Esophagus squamous epithelium (tissue), 5 donors: ENCODE measurements at regions not wholly inside any gene's neighbourhood (a gene's known extent, or its start where the extent isn't known, plus 50 kb on each side); places are given as distances from the start of the nearest gene placed in this dataset.

Experiments used
- DNase-seq: peaks from one replicate; lab custom pipeline; 2025; lab: John Stamatoyannopoulos, UW
- H3K27ac ChIP-seq, 4 donors: fragments of 200-600 bp; sonication (generic); one replicate each; pipeline ENCODE4 v1.5.1; 2016 to 2019; ENCODE audit warnings: mild to moderate bottlenecking in 1 of 4
- H3K27me3 ChIP-seq, 4 donors: fragments of 200-600 bp; sonication (generic); 1 replicate in 3 of 4; 2 replicates in 1 of 4; pipeline versions ENCODE4 v1.5.1 to v1.6.0; 2017 to 2021; ENCODE audit warnings: antibody characterized with exemption in 1 of 4
- H3K36me3 ChIP-seq, 3 donors: fragments of 200-600 bp; sonication (generic); one replicate each; pipeline ENCODE4 v1.5.1; 2016 to 2019
- H3K4me1 ChIP-seq, 3 donors: fragments of 200-600 bp; sonication (generic); one replicate each; pipeline ENCODE4 v1.5.1; 2017 to 2019
- H3K4me3 ChIP-seq, 4 donors: fragments of 200-600 bp; sonication (generic); 1 replicate in 3 of 4; 2 replicates in 1 of 4; pipeline ENCODE4 v1.5.1; 2016 to 2019; ENCODE audit warnings: mild to moderate bottlenecking in 2 of 4, moderate library complexity in 1 of 4
- H3K9me3 ChIP-seq, 3 donors: fragments of 200-600 bp; sonication (generic); one replicate each; pipeline ENCODE4 v1.5.1; 2016 to 2019
- POLR2A ChIP-seq, 4 donors: fragments of 450-650 bp; IDR thresholded peaks; one replicate each; pipeline ENCODE4 v1.6.1; 2017; ENCODE audit warnings: antibody characterized with exemption in 4 of 4, mild to moderate bottlenecking in 4 of 4, moderate library complexity in 3 of 4
- WGBS, 2 donors: methylation state at CpG; one replicate each; pipeline ENCODE4 v1.1.5; 2018; 5-methylcytosine and 5-hydroxymethylcytosine counted together
- intact Hi-C: fragments of 100-400 bp; cut with DNase I; formaldehyde crosslinking; loops from one replicate; pipeline ENCODE4 v1.15.0; 2022
- TF ChIP-seq, protein P1 (sequence below), 6 experiments: fragments of 450-650 bp in 4 of 6; fragments of 200-600 bp in 2 of 6; sonication (generic) in 2 of 6; IDR thresholded peaks; one replicate each; pipeline ENCODE4 v1.5.1; 2016 to 2019; ENCODE audit warnings: antibody characterized with exemption in 6 of 6, mild to moderate bottlenecking in 4 of 6, moderate library complexity in 4 of 6
- donor health status: DM: yes; HTN: yes; CAD: no.

DNA sequence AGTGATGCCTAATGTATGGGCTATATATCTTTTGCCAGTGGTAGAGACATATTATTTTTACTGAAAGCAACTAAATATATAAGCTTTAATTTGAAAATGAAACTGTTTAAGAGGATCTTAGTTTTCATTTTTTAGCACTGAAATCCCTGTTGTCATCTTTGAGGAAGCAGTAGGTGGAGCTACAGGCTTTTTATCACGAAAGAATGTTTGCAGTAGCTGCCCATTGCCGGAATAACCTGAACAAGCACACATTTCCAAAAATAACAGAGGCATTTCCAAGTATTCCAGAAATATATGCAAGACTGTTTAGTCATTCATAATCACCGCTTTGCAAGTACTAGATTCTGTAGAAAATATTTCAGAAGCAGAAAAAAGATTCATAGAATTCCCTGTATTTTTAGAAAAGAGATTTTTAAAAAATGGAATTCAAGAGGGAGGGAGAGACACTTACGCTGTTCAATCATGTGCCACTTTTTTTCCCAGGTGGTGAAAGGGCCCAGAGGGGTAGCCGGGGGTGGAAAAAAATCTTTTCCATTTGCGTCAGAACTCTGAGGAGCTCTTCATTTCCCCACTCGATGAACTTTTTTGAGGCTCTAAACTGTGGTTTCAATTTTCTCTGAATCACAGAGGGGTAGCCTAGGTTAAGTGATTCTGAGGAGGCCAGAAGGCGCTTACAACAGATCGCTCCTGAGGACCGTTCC, 142.5 kb upstream of the FERMT1 start:
- TF ChIP-seq POLR2A (IDR thresholded peaks at IDR 0.05), result no peak
- TF ChIP-seq, protein P1, sequence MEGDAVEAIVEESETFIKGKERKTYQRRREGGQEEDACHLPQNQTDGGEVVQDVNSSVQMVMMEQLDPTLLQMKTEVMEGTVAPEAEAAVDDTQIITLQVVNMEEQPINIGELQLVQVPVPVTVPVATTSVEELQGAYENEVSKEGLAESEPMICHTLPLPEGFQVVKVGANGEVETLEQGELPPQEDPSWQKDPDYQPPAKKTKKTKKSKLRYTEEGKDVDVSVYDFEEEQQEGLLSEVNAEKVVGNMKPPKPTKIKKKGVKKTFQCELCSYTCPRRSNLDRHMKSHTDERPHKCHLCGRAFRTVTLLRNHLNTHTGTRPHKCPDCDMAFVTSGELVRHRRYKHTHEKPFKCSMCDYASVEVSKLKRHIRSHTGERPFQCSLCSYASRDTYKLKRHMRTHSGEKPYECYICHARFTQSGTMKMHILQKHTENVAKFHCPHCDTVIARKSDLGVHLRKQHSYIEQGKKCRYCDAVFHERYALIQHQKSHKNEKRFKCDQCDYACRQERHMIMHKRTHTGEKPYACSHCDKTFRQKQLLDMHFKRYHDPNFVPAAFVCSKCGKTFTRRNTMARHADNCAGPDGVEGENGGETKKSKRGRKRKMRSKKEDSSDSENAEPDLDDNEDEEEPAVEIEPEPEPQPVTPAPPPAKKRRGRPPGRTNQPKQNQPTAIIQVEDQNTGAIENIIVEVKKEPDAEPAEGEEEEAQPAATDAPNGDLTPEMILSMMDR (IDR thresholded peaks at IDR 0.05), result peak in 3 of 6 experiments; percentile 9 to 31 (median 11)
- no peak overlapping the region for H3K4me3 ChIP-seq
- no peaks in the 10 kb centered on the region for H3K27me3 ChIP-seq
- DNase-seq, result no peak
- H3K4me1 ChIP-seq, result no peaks in the 10 kb centered on the region
- WGBS, 2 donors, result 31% methylated on average over 10 of the region's 10 CpGs
- H3K36me3 ChIP-seq, result no peaks in the 10 kb centered on the region
- H3K27ac ChIP-seq, result peak overlapping the region in 2 of 4 donors; percentile 10 to 11
- no peaks in the 10 kb centered on the region for H3K9me3 ChIP-seq
- intact Hi-C loops, result no loop called here

DNA sequence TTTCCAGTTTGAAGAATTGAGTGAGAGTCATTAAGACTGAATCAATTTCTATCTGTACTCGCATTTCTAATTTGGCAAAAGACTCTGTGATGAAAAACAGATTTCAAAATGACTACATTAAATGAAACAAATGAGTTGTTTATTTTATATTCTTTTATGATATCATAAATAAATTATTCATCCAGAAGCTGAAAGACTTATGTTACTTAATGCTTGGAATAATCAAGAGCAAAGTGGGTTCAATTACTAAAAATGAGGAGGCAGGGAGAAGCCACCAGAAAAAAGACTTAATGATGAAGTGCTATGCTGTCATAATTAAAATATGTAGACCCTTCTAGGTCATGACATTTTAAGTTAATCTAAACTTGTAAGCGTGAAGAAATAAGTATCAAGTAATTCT, 130.6 kb upstream of the FERMT1 start:
- DNase-seq, result no peak
- TF ChIP-seq, protein P1 (IDR thresholded peaks at IDR 0.05), result no peak
- TF ChIP-seq POLR2A (IDR thresholded peaks at IDR 0.05), result no peak
- intact Hi-C loops, result no loop called here
- Histone ChIP-seq H3K27me3 (no peaks in the 10 kb centered on the region), H3K27ac (no peak overlapping the region), H3K36me3 (no peaks in the 10 kb centered on the region), H3K9me3 (no peaks in the 10 kb centered on the region), H3K4me1 (no peaks in the 10 kb centered on the region), H3K4me3 (no peak overlapping the region)
- 61 to 66% methylated on average over 2 of the region's 2 CpGs for WGBS, 2 donors

GRCh38 chr20:6245436-6245835, 122.6 kb upstream of the FERMT1 start:
- DNase-seq, result no peak
- H3K27ac ChIP-seq, result no peak overlapping the region
- TF ChIP-seq POLR2A (IDR thresholded peaks at IDR 0.05), result no peak
- TF ChIP-seq, protein P1 (IDR thresholded peaks at IDR 0.05), result no peak
- H3K4me1 ChIP-seq, result no peaks in the 10 kb centered on the region
- H3K9me3 ChIP-seq, result no peaks in the 10 kb centered on the region
- no peak overlapping the region for H3K4me3 ChIP-seq
- intact Hi-C loops, result no loop called here
- WGBS, 2 donors, result 81 to 90% methylated on average over 4 of the region's 4 CpGs
- no peaks in the 10 kb centered on the region for H3K27me3 ChIP-seq
- no peaks in the 10 kb centered on the region for H3K36me3 ChIP-seq

- TF ChIP-seq POLR2A (IDR thresholded peaks at IDR 0.05), result no peak
- TF ChIP-seq, protein P1 (IDR thresholded peaks at IDR 0.05), result no peak
- no peak for DNase-seq
- Histone ChIP-seq H3K9me3 (no peaks in the 10 kb centered on the region), H3K4me3 (no peak overlapping the region), H3K27me3 (no peaks in the 10 kb centered on the region), H3K36me3 (no peaks in the 10 kb centered on the region), H3K4me1 (no peaks in the 10 kb centered on the region), H3K27ac (no peak overlapping the region)
- intact Hi-C loops, result no loop called here
- 92 to 100% methylated on average over 1 of the region's 1 CpG for WGBS, 2 donors
Observed at GRCh38 chr20:6241591-6241990, 118.8 kb upstream of the FERMT1 start.

GRCh38 chr20:6240059-6240458, 117.2 kb upstream of the FERMT1 start:
- 92 to 94% methylated on average over 3 of the region's 3 CpGs for WGBS, 2 donors
- intact Hi-C loops, result no loop called here
- no peaks in the 10 kb centered on the region for H3K9me3 ChIP-seq
- TF ChIP-seq, protein P1 (IDR thresholded peaks at IDR 0.05), result no peak
- TF ChIP-seq POLR2A (IDR thresholded peaks at IDR 0.05), result no peak
- H3K36me3 ChIP-seq, result no peaks in the 10 kb centered on the region
- H3K4me3 ChIP-seq, result no peak overlapping the region
- no peak overlapping the region for H3K27ac ChIP-seq
- H3K27me3 ChIP-seq, result no peaks in the 10 kb centered on the region
- no peaks in the 10 kb centered on the region for H3K4me1 ChIP-seq
- no peak for DNase-seq
